Raji (cell line): ENCODE measurements at regions not wholly inside any gene's neighbourhood (a gene's known extent, or its start where the extent isn't known, plus 50 kb on each side); places are given as distances from the start of the nearest gene placed in this dataset.

ENCODE experiments used
- POLR2A ChIP-seq: IDR thresholded peaks from 2 replicates; pipeline ENCODE4 v1.6.1; 2011; ENCODE audit warnings: low read depth, low read length, control low read depth; ENCODE audit not compliant: insufficient read depth

GRCh38 chr16:72286936-72287620 lies 115.1 kb upstream of the PMFBP1 start:
- no peak for TF ChIP-seq POLR2A

GRCh38 chr16:72285728-72286127 lies 113.8 kb upstream of the PMFBP1 start:
- TF ChIP-seq POLR2A = no peak

GRCh38 chr16:72285324-72285723 lies 113.4 kb upstream of the PMFBP1 start:
- no peak for TF ChIP-seq POLR2A

- no peak for TF ChIP-seq POLR2A
Observed at GRCh38 chr16:72284042-72284789, 112.3 kb upstream of the PMFBP1 start.

GRCh38 chr16:72282362-72282761 lies 110.4 kb upstream of the PMFBP1 start:
- no peak for TF ChIP-seq POLR2A

- no peak for TF ChIP-seq POLR2A
Observed at GRCh38 chr16:72278301-72278700, 106.3 kb upstream of the PMFBP1 start.

GRCh38 chr16:72277749-72278148 lies 105.8 kb upstream of the PMFBP1 start:
- TF ChIP-seq POLR2A = no peak

GRCh38 chr16:72271699-72272240 lies 99.8 kb upstream of the PMFBP1 start:
- no peak for TF ChIP-seq POLR2A

- TF ChIP-seq POLR2A = no peak
Observed at GRCh38 chr16:72270531-72270930, 98.6 kb upstream of the PMFBP1 start.

GRCh38 chr16:72266836-72267235 lies 94.9 kb upstream of the PMFBP1 start:
- TF ChIP-seq POLR2A = no peak

GRCh38 chr16:72264771-72265170 lies 92.8 kb upstream of the PMFBP1 start:
- no peak for TF ChIP-seq POLR2A

- no peak for TF ChIP-seq POLR2A
Observed at GRCh38 chr16:72262711-72263110, 90.8 kb upstream of the PMFBP1 start.

GRCh38 chr16:72261127-72261526 lies 89.2 kb upstream of the PMFBP1 start:
- TF ChIP-seq POLR2A = no peak

- no peak for TF ChIP-seq POLR2A
Observed at GRCh38 chr16:72256398-72257066, 84.6 kb upstream of the PMFBP1 start.

GRCh38 chr16:72255786-72256185 lies 83.8 kb upstream of the PMFBP1 start:
- TF ChIP-seq POLR2A = no peak

GRCh38 chr16:72247821-72248253 lies 75.9 kb upstream of the PMFBP1 start:
- TF ChIP-seq POLR2A = no peak

- no peak for TF ChIP-seq POLR2A
Observed at GRCh38 chr16:72246423-72246822, 74.5 kb upstream of the PMFBP1 start.
